H9 (cell line): ENCODE measurements at regions not wholly inside any gene's neighbourhood (a gene's known extent, or its start where the extent isn't known, plus 50 kb on each side); places are given as distances from the start of the nearest gene placed in this dataset.
"Not testable (repeated sequence)": the region's sequence is repeated elsewhere in the genome, so short reads cannot be mapped to it uniquely, and the experiment has no call there.

Experiments used
- DNase-seq: peaks from one replicate; pipeline ENCODE4 v3.0.0-alpha.2; 2017
- H2AFZ ChIP-seq: one replicate; pipeline ENCODE4 v1.6.1; 2013; ENCODE audit warnings: mild to moderate bottlenecking, low read length, control low read depth, moderate library complexity
- H2AK5ac ChIP-seq: 2 replicates; pipeline ENCODE4 v1.6.1; 2013; ENCODE audit warnings: low read length, control low read depth, mixed read lengths; ENCODE audit not compliant: insufficient read length
- H2BK120ac ChIP-seq: one replicate; pipeline ENCODE4 v1.6.1; 2013; ENCODE audit warnings: low read depth, mild to moderate bottlenecking, low read length, control low read depth, inconsistent platforms; ENCODE audit not compliant: poor library complexity, severe bottlenecking
- H2BK12ac ChIP-seq: 2 replicates; pipeline ENCODE4 v1.6.1; 2013; ENCODE audit warnings: low read length, control low read depth, mixed read lengths, low read depth; ENCODE audit not compliant: insufficient read length
- H2BK15ac ChIP-seq: 2 replicates; pipeline ENCODE4 v1.6.1; 2013; ENCODE audit warnings: low read depth, low read length, control low read depth
- H2BK20ac ChIP-seq: one replicate; pipeline ENCODE4 v1.6.1; 2013; ENCODE audit warnings: low read depth, mild to moderate bottlenecking, low read length, control low read depth, inconsistent platforms; ENCODE audit not compliant: poor library complexity, severe bottlenecking
- H2BK5ac ChIP-seq: 2 replicates; pipeline ENCODE4 v1.6.1; 2013; ENCODE audit warnings: low read length, control low read depth, mixed read lengths; ENCODE audit not compliant: insufficient read length
- H3K14ac ChIP-seq: 2 replicates; pipeline ENCODE4 v1.6.1; 2013; ENCODE audit warnings: low read length, control low read depth; ENCODE audit not compliant: insufficient read depth
- H3K18ac ChIP-seq: 2 replicates; pipeline ENCODE4 v1.6.1; 2013; ENCODE audit warnings: low read depth, mild to moderate bottlenecking, mixed read lengths, low read length, control low read depth; ENCODE audit not compliant: insufficient read length
- H3K23ac ChIP-seq: 2 replicates; pipeline ENCODE4 v1.6.1; 2013; ENCODE audit warnings: low read length, control low read depth, mixed read lengths, low read depth; ENCODE audit not compliant: insufficient read length
- H3K23me2 ChIP-seq: 2 replicates; pipeline ENCODE4 v1.6.1; 2013; ENCODE audit warnings: low read depth, mild to moderate bottlenecking, mixed read lengths, low read length, control low read depth; ENCODE audit not compliant: insufficient read length, poor library complexity, severe bottlenecking
- H3K27ac ChIP-seq: 2 replicates; pipeline ENCODE4 v1.5.1; 2013; ENCODE audit warnings: low read length, control low read depth, mixed read lengths, low read depth; ENCODE audit not compliant: insufficient read length
- H3K27me3 ChIP-seq: 2 replicates; pipeline ENCODE4 v1.6.1; 2013; ENCODE audit warnings: low read length, control low read depth, inconsistent platforms; ENCODE audit not compliant: insufficient read depth
- H3K4ac ChIP-seq: 2 replicates; pipeline ENCODE4 v1.6.1; 2013; ENCODE audit warnings: low read depth, mild to moderate bottlenecking, control low read depth, inconsistent platforms, low read length, moderate library complexity
- H3K4me1 ChIP-seq: 2 replicates; pipeline ENCODE4 v1.6.1; 2013; ENCODE audit warnings: low read length, control low read depth, inconsistent platforms; ENCODE audit not compliant: insufficient read depth
- H3K4me2 ChIP-seq: 2 replicates; pipeline ENCODE4 v1.6.1; 2013; ENCODE audit warnings: low read length, control low read depth, mixed read lengths; ENCODE audit not compliant: insufficient read length, insufficient read depth
- H3K56ac ChIP-seq: 2 replicates; pipeline ENCODE4 v1.6.1; 2013; ENCODE audit warnings: low read depth, mild to moderate bottlenecking, mixed read lengths, low read length, control low read depth; ENCODE audit not compliant: insufficient read length
- H3K79me1 ChIP-seq: 2 replicates; pipeline ENCODE4 v1.6.1; 2013; ENCODE audit warnings: low read depth, mild to moderate bottlenecking, moderate library complexity, low read length, control low read depth, inconsistent platforms; ENCODE audit not compliant: insufficient read depth, poor library complexity, severe bottlenecking
- H3K79me2 ChIP-seq: 2 replicates; pipeline ENCODE4 v1.6.1; 2013; ENCODE audit warnings: low read length, control low read depth, inconsistent platforms; ENCODE audit not compliant: insufficient read depth
- H3K9ac ChIP-seq: 2 replicates; pipeline ENCODE4 v1.6.1; 2013; ENCODE audit warnings: low read length, control low read depth, mixed read lengths; ENCODE audit not compliant: insufficient read length; ENCODE audit errors: extremely low read depth
- H3K9me3 ChIP-seq: one replicate; pipeline ENCODE4 v1.6.1; 2013; ENCODE audit warnings: low read depth, low read length, inconsistent platforms; ENCODE audit not compliant: control insufficient read depth
- H3T11ph ChIP-seq: one replicate; pipeline ENCODE4 v1.6.1; 2013; ENCODE audit warnings: mild to moderate bottlenecking, low read length, control low read depth, inconsistent platforms
- H4K20me1 ChIP-seq: one replicate; pipeline ENCODE4 v1.6.1; 2013; ENCODE audit not compliant: control insufficient read depth, insufficient read length, insufficient read depth
- H4K5ac ChIP-seq: 2 replicates; pipeline ENCODE4 v1.6.1; 2013; ENCODE audit warnings: low read depth, mild to moderate bottlenecking, mixed read lengths, low read length, control low read depth; ENCODE audit not compliant: insufficient read length
- H4K8ac ChIP-seq: replicated peaks from 2 replicates; pipeline ENCODE4 v1.6.1; 2013; ENCODE audit warnings: low read length, control low read depth, mixed read lengths, low read depth; ENCODE audit not compliant: insufficient read length
- H4K91ac ChIP-seq: 2 replicates; pipeline ENCODE4 v1.6.1; 2013; ENCODE audit warnings: low read depth, mild to moderate bottlenecking, moderate library complexity, mixed read lengths, low read length, control low read depth; ENCODE audit not compliant: insufficient read length
- H3K27ac Mint-ChIP-seq, 3 experiments: 2 replicates in 2 of 3; 3 replicates in 1 of 3; pipeline ENCODE4 v1.8.0; 2020 to 2021; ENCODE audit warnings: mixed read lengths in 3 of 3, mild to moderate bottlenecking in 1 of 3, moderate library complexity in 1 of 3
- H3K27me3 Mint-ChIP-seq: 2 replicates; pipeline ENCODE4 v1.8.0; 2021; ENCODE audit warnings: low read depth, mild to moderate bottlenecking, moderate library complexity, mixed read lengths
- H3K36me3 Mint-ChIP-seq, 3 experiments: 2 replicates in 2 of 3; 3 replicates in 1 of 3; pipeline ENCODE4 v1.8.0; 2020 to 2021; ENCODE audit warnings: low read depth in 3 of 3, mixed read lengths in 3 of 3; ENCODE audit not compliant: insufficient read depth in 1 of 3
- H3K4me1 Mint-ChIP-seq, 2 experiments: 2 replicates each; pipeline ENCODE4 v1.8.0; 2020; ENCODE audit warnings: mixed read lengths in 2 of 2
- H3K4me3 Mint-ChIP-seq, 2 experiments: 2 replicates in 1 of 2; 3 replicates in 1 of 2; pipeline ENCODE4 v1.8.0; 2020 to 2021; ENCODE audit warnings: mild to moderate bottlenecking in 2 of 2, mixed read lengths in 2 of 2, moderate library complexity in 1 of 2
- H3K9me3 Mint-ChIP-seq, 2 experiments: 2 replicates in 1 of 2; 3 replicates in 1 of 2; pipeline ENCODE4 v1.8.0; 2020; ENCODE audit warnings: mild to moderate bottlenecking in 2 of 2, mixed read lengths in 2 of 2, moderate library complexity in 1 of 2
- WGBS: extraction: QIAGEN DNeasy Blood & Tissue Kit; methylation state at CpG from one replicate; pipeline ENCODE4 v1.1.7; 2013; ENCODE audit warnings: missing lambda C conversion rate, low lambda C conversion rate, mixed read lengths; ENCODE audit not compliant: insufficient read length; ENCODE audit errors: extremely low coverage; 5-methylcytosine and 5-hydroxymethylcytosine counted together
- TF ChIP-seq, protein P1 (sequence below): fragments of 200-600 bp; sonication (generic); conservative IDR thresholded peaks from 3 replicates; pipeline ENCODE4 v1.8.0; 2021; ENCODE audit warnings: antibody characterized with exemption, mild to moderate bottlenecking

GRCh38 chr3:182149594-182149993 is 437.9 kb downstream of the SOX2 start:
- peaks cover 7% of the 10 kb centered on the region for H3K4me1 ChIP-seq
- H3K4me2 ChIP-seq: no peak overlapping the region
- no peaks in the 10 kb centered on the region for H4K20me1 ChIP-seq
- no peaks in the 10 kb centered on the region for H3K9me3 ChIP-seq
- H3K4ac ChIP-seq: no peak overlapping the region
- H3K23ac ChIP-seq: no peak overlapping the region
- H2AFZ ChIP-seq: no peak overlapping the region
- H3K27ac Mint-ChIP-seq: no peak overlapping the region
- H4K8ac ChIP-seq: no peak overlapping the region
- H2BK20ac ChIP-seq: no peak overlapping the region
- H2BK5ac ChIP-seq: no peak overlapping the region
- TF ChIP-seq, protein P1, sequence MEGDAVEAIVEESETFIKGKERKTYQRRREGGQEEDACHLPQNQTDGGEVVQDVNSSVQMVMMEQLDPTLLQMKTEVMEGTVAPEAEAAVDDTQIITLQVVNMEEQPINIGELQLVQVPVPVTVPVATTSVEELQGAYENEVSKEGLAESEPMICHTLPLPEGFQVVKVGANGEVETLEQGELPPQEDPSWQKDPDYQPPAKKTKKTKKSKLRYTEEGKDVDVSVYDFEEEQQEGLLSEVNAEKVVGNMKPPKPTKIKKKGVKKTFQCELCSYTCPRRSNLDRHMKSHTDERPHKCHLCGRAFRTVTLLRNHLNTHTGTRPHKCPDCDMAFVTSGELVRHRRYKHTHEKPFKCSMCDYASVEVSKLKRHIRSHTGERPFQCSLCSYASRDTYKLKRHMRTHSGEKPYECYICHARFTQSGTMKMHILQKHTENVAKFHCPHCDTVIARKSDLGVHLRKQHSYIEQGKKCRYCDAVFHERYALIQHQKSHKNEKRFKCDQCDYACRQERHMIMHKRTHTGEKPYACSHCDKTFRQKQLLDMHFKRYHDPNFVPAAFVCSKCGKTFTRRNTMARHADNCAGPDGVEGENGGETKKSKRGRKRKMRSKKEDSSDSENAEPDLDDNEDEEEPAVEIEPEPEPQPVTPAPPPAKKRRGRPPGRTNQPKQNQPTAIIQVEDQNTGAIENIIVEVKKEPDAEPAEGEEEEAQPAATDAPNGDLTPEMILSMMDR: no peak
- H3K4me1 Mint-ChIP-seq: peaks cover 7 to 8% of the 10 kb centered on the region in 2 experiments
- H4K5ac ChIP-seq: no peak overlapping the region
- no CpG with 5 or more reads among the region's 3 CpGs for whole genome bisulfite sequencing
- H3K27me3 ChIP-seq: no peaks in the 10 kb centered on the region
- H3K14ac ChIP-seq: no peak overlapping the region
- no peak overlapping the region for H3K9ac ChIP-seq
- H3K9me3 Mint-ChIP-seq: peaks cover 22 to 25% of the 10 kb centered on the region in 2 experiments
- no peak overlapping the region for H3K4me3 Mint-ChIP-seq
- H3K23me2 ChIP-seq: no peaks in the 10 kb centered on the region
- H4K91ac ChIP-seq: no peak overlapping the region
- H3K18ac ChIP-seq: no peak overlapping the region
- no peak overlapping the region for H3T11ph ChIP-seq
- no peak overlapping the region for H3K56ac ChIP-seq
- no peak overlapping the region for H2BK120ac ChIP-seq
- H2BK12ac ChIP-seq: no peak overlapping the region
- H3K79me2 ChIP-seq: no peaks in the 10 kb centered on the region
- H2AK5ac ChIP-seq: no peak overlapping the region
- no peak for DNase-seq
- no peaks in the 10 kb centered on the region for H3K79me1 ChIP-seq
- H2BK15ac ChIP-seq: no peak overlapping the region
- no peak overlapping the region for H3K27ac ChIP-seq
- no peaks in the 10 kb centered on the region for H3K27me3 Mint-ChIP-seq
- H3K36me3 Mint-ChIP-seq: peaks cover 4 to 28% (median 22%) of the 10 kb centered on the region in 3 experiments

- H3K18ac ChIP-seq, H3K4me3 Mint-ChIP-seq, H3K9me3 ChIP-seq, H2BK12ac ChIP-seq, H4K5ac ChIP-seq, H3T11ph ChIP-seq, H3K4me1 ChIP-seq, H3K27me3 ChIP-seq, H2BK20ac ChIP-seq, H3K56ac ChIP-seq, H4K20me1 ChIP-seq, H3K4me2 ChIP-seq, H2BK15ac ChIP-seq, H3K23me2 ChIP-seq, H3K79me2 ChIP-seq, H3K79me1 ChIP-seq, H4K91ac ChIP-seq, H4K8ac ChIP-seq, H3K27me3 Mint-ChIP-seq, H3K9ac ChIP-seq, H3K23ac ChIP-seq, H2BK120ac ChIP-seq, DNase-seq, H3K27ac Mint-ChIP-seq, H2BK5ac ChIP-seq, H2AFZ ChIP-seq, H3K4ac ChIP-seq, H3K4me1 Mint-ChIP-seq, H2AK5ac ChIP-seq, H3K14ac ChIP-seq, H3K27ac ChIP-seq: not testable (repeated sequence)
- H3K9me3 Mint-ChIP-seq: peaks cover 15 to 22% of the 10 kb centered on the region in 2 experiments
- WGBS: no CpG with 5 or more reads among the region's 3 CpGs
- peaks cover 0 to 25% (median 15%) of the 10 kb centered on the region in 3 experiments; a peak in 6 of 7 replicates for H3K36me3 Mint-ChIP-seq
Measured at GRCh38 chr3:182156326-182156725, 444.6 kb downstream of the SOX2 start.
